ENCODE measurements at regions not wholly inside any gene's neighbourhood (a gene's known extent, or its start where the extent isn't known, plus 50 kb on each side); places are given as distances from the start of the nearest gene placed in this dataset.
A peak's percentile ranks its signal among the peaks of the same experiment; 100 is the strongest.

- no peaks in the 10 kb centered on the region for H3K36me3 ChIP-seq (ENCODE audit: low read depth)
- H3K9ac ChIP-seq = no peak overlapping the region
- 67 to 68% methylated on average over 3 of the region's 3 CpGs for WGBS, 2 experiments (ENCODE audit: low coverage in 1 of 2, low lambda C conversion rate in 2 of 2, missing lambda C conversion rate in 2 of 2)
- no peaks in the 10 kb centered on the region for H3K79me2 ChIP-seq (ENCODE audit: insufficient read depth)
- 0 out of 2 replicates have a peak overlapping the region, but pooled peaks have one; percentile 6 for H3K27ac ChIP-seq
- H3K9me3 ChIP-seq (ENCODE audit: low read depth) = no peaks in the 10 kb centered on the region
- TF ChIP-seq EZH2 (IDR thresholded peaks at IDR 0.05; ENCODE audit: insufficient read depth, poor library complexity, severe bottlenecking) (no peak), EZH2phosphoT487 (IDR thresholded peaks at IDR 0.05; ENCODE audit: insufficient read depth, low read depth) (no peak)
- no peaks in the 10 kb centered on the region; the same call in 1 of the 2 replicates for H3K27me3 ChIP-seq (replicated peaks; ENCODE audit: insufficient read depth)
- H3K4me3 ChIP-seq = no peak overlapping the region
- no peaks in the 10 kb centered on the region for H3K9me2 ChIP-seq (ENCODE audit: insufficient read depth)
- peaks cover 20% of the 10 kb centered on the region for H3K4me1 ChIP-seq (ENCODE audit: insufficient read depth)
- peak overlapping the region; percentile 45 for H2AFZ ChIP-seq
- H4K20me1 ChIP-seq (ENCODE audit: insufficient read depth) = no peaks in the 10 kb centered on the region
- H3K4me2 ChIP-seq (ENCODE audit: unreplicated experiment) = no peak overlapping the region
- in situ Hi-C loops (cut with MboI) = no loop called here
- DNase-seq = peak; percentile 52
- H3F3A ChIP-seq (ENCODE audit: insufficient read depth) = peaks cover 12% of the 10 kb centered on the region
These were observed 189.8 kb downstream of the KCTD12 start for GRCh38 chr13:76696370-76696769.

GRCh38 chr13:76693086-76693485 lies 193.1 kb downstream of the KCTD12 start:
- H3K9me3 ChIP-seq (ENCODE audit: low read depth) = no peaks in the 10 kb centered on the region
- no peaks in the 10 kb centered on the region for H4K20me1 ChIP-seq (ENCODE audit: insufficient read depth)
- in situ Hi-C loops (cut with MboI) = no loop called here
- H3K4me2 ChIP-seq (ENCODE audit: unreplicated experiment) = no peak overlapping the region
- peaks cover 12% of the 10 kb centered on the region for H3F3A ChIP-seq (ENCODE audit: insufficient read depth)
- H3K27me3 ChIP-seq (replicated peaks; ENCODE audit: insufficient read depth) = no peaks in the 10 kb centered on the region
- no peak for TF ChIP-seq EZH2 (IDR thresholded peaks at IDR 0.05; ENCODE audit: insufficient read depth, poor library complexity, severe bottlenecking)
- no peak for TF ChIP-seq EZH2phosphoT487 (IDR thresholded peaks at IDR 0.05; ENCODE audit: insufficient read depth, low read depth)
- no peaks in the 10 kb centered on the region for H3K36me3 ChIP-seq (ENCODE audit: low read depth)
- no peak overlapping the region for H3K27ac ChIP-seq
- WGBS, 2 experiments (ENCODE audit: low coverage in 1 of 2, low lambda C conversion rate in 2 of 2, missing lambda C conversion rate in 2 of 2) = 55 to 57% methylated on average over 2 of the region's 2 CpGs
- H3K9me2 ChIP-seq (ENCODE audit: insufficient read depth) = no peaks in the 10 kb centered on the region
- no peak for DNase-seq
- no peaks in the 10 kb centered on the region for H3K79me2 ChIP-seq (ENCODE audit: insufficient read depth)
- no peak overlapping the region for H2AFZ ChIP-seq
- H3K9ac ChIP-seq = no peak overlapping the region
- no peak overlapping the region for H3K4me3 ChIP-seq
- H3K4me1 ChIP-seq (ENCODE audit: insufficient read depth) = peaks cover 20% of the 10 kb centered on the region

- Histone ChIP-seq H3K27me3 (replicated peaks; ENCODE audit: insufficient read depth) (no peaks in the 10 kb centered on the region), H3K79me2 (ENCODE audit: insufficient read depth) (no peaks in the 10 kb centered on the region), H3F3A (ENCODE audit: insufficient read depth) (peaks cover 12% of the 10 kb centered on the region), H3K27ac (no peak overlapping the region), H2AFZ (0 out of 2 replicates have a peak overlapping the region, but pooled peaks have one; percentile 27), H3K9me2 (ENCODE audit: insufficient read depth) (no peaks in the 10 kb centered on the region), H4K20me1 (ENCODE audit: insufficient read depth) (no peaks in the 10 kb centered on the region), H3K4me1 (ENCODE audit: insufficient read depth) (peaks cover 20% of the 10 kb centered on the region), H3K9me3 (ENCODE audit: low read depth) (no peaks in the 10 kb centered on the region), H3K4me3 (no peak overlapping the region), H3K4me2 (ENCODE audit: unreplicated experiment) (no peak overlapping the region), H3K9ac (no peak overlapping the region), H3K36me3 (ENCODE audit: low read depth) (no peaks in the 10 kb centered on the region)
- in situ Hi-C loops (cut with MboI) = no loop called here
- DNase-seq = no peak
- WGBS, 2 experiments (ENCODE audit: low coverage in 1 of 2, low lambda C conversion rate in 2 of 2, missing lambda C conversion rate in 2 of 2) = 4 to 9% methylated on average over 1 of the region's 1 CpG
- no peak for TF ChIP-seq EZH2 (IDR thresholded peaks at IDR 0.05; ENCODE audit: insufficient read depth, poor library complexity, severe bottlenecking)
- TF ChIP-seq EZH2phosphoT487 (IDR thresholded peaks at IDR 0.05; ENCODE audit: insufficient read depth, low read depth) = no peak
These were observed 193.9 kb downstream of the KCTD12 start for GRCh38 chr13:76692346-76692745.

GRCh38 chr13:76690611-76691010 lies 195.6 kb downstream of the KCTD12 start:
- Histone ChIP-seq H2AFZ (no peak overlapping the region), H3K4me1 (ENCODE audit: insufficient read depth) (peaks cover 8% of the 10 kb centered on the region), H3K79me2 (ENCODE audit: insufficient read depth) (no peaks in the 10 kb centered on the region), H3F3A (ENCODE audit: insufficient read depth) (peaks cover 7% of the 10 kb centered on the region), H3K36me3 (ENCODE audit: low read depth) (no peaks in the 10 kb centered on the region), H3K27me3 (replicated peaks; ENCODE audit: insufficient read depth) (no peaks in the 10 kb centered on the region), H3K9ac (no peak overlapping the region), H3K9me2 (ENCODE audit: insufficient read depth) (no peaks in the 10 kb centered on the region), H4K20me1 (ENCODE audit: insufficient read depth) (no peaks in the 10 kb centered on the region), H3K4me3 (no peak overlapping the region), H3K9me3 (ENCODE audit: low read depth) (no peaks in the 10 kb centered on the region), H3K4me2 (ENCODE audit: unreplicated experiment) (no peak overlapping the region), H3K27ac (no peak overlapping the region)
- TF ChIP-seq EZH2phosphoT487 (IDR thresholded peaks at IDR 0.05; ENCODE audit: insufficient read depth, low read depth) (no peak), EZH2 (IDR thresholded peaks at IDR 0.05; ENCODE audit: insufficient read depth, poor library complexity, severe bottlenecking) (no peak)
- no peak for DNase-seq
- in situ Hi-C loops (cut with MboI) = no loop called here
- WGBS, 2 experiments (ENCODE audit: low coverage in 1 of 2, low lambda C conversion rate in 2 of 2, missing lambda C conversion rate in 2 of 2) = 20 to 22% methylated on average over 2 of the region's 2 CpGs

GRCh38 chr13:76687467-76687866 lies 198.7 kb downstream of the KCTD12 start:
- H3K27ac ChIP-seq = no peak overlapping the region
- no peaks in the 10 kb centered on the region for H3K9me3 ChIP-seq (ENCODE audit: low read depth)
- H3K4me3 ChIP-seq = no peak overlapping the region
- H4K20me1 ChIP-seq (ENCODE audit: insufficient read depth) = no peaks in the 10 kb centered on the region
- peaks cover 8% of the 10 kb centered on the region for H3K4me1 ChIP-seq (ENCODE audit: insufficient read depth)
- no peak for DNase-seq
- WGBS, 2 experiments (ENCODE audit: low coverage in 1 of 2, low lambda C conversion rate in 2 of 2, missing lambda C conversion rate in 2 of 2) = 91 to 92% methylated on average over 4 of the region's 4 CpGs
- H3K9ac ChIP-seq = no peak overlapping the region
- in situ Hi-C loops (cut with MboI) = no loop called here
- H2AFZ ChIP-seq = no peak overlapping the region
- no peaks in the 10 kb centered on the region for H3K79me2 ChIP-seq (ENCODE audit: insufficient read depth)
- H3F3A ChIP-seq (ENCODE audit: insufficient read depth) = peaks cover 3% of the 10 kb centered on the region
- TF ChIP-seq EZH2 (IDR thresholded peaks at IDR 0.05; ENCODE audit: insufficient read depth, poor library complexity, severe bottlenecking) (no peak), EZH2phosphoT487 (IDR thresholded peaks at IDR 0.05; ENCODE audit: insufficient read depth, low read depth) (no peak)
- no peaks in the 10 kb centered on the region for H3K27me3 ChIP-seq (replicated peaks; ENCODE audit: insufficient read depth)
- H3K36me3 ChIP-seq (ENCODE audit: low read depth) = no peaks in the 10 kb centered on the region
- H3K4me2 ChIP-seq (ENCODE audit: unreplicated experiment) = no peak overlapping the region
- H3K9me2 ChIP-seq (ENCODE audit: insufficient read depth) = no peaks in the 10 kb centered on the region
